ENCODE measurements at regions not wholly inside any gene's neighbourhood (a gene's known extent, or its start where the extent isn't known, plus 50 kb on each side); places are given as distances from the start of the nearest gene placed in this dataset.
"Not testable (repeated sequence)": the region's sequence is repeated elsewhere in the genome, so short reads cannot be mapped to it uniquely, and the experiment has no call there.

DNA sequence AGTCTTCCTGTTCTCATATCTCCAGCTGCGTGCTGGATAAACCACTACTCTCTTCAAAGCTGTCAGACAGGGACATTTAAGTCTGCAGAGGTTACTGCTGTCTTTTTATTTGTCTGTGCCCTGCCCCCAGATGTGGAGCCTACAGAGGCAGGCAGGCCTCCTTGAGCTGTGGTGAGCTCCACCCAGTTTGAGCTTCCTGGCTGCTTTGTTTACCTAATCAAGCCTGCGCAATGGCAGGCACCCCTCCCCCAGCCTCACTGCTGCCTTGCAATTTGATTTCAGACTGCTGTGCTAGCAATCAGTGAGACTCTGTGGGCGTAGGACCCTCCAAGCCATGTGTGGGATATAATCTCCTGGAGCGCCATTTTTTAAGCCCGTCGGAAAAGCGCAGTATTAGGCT lies 331.8 kb upstream of the PRR16 start:
- H3K4me3 Mint-ChIP-seq; H3K9me3 Mint-ChIP-seq; H3K36me3 Mint-ChIP-seq (ENCODE audit: low read depth); H3K27ac Mint-ChIP-seq; H3K27me3 Mint-ChIP-seq (ENCODE audit: low read depth); H3K4me1 Mint-ChIP-seq (ENCODE audit: low read depth): not testable (repeated sequence)

DNA sequence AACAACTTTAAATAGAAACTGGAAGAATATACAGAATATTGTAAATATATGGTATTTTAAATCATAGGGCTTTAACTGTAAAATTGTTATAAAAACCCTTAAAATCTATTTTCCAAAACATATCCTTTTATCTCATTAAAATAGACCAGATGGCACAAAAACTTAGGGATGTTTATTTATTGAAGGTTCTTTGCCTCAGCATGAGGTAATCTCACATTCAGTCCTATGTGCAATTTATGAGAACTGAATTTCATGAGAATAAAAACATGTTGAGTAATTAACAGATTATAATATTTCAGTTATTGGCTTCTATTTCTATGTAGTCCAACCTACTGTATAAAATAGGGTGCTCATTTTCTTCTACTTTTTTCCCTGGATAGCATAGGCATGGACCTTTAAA lies 329.2 kb upstream of the PRR16 start:
- Mint-ChIP-seq H3K4me3 (no peak overlapping the region), H3K27ac (no peak overlapping the region), H3K9me3 (peaks cover 9% of the 10 kb centered on the region), H3K27me3 (ENCODE audit: low read depth) (no peaks in the 10 kb centered on the region), H3K36me3 (ENCODE audit: low read depth) (peaks cover 2% of the 10 kb centered on the region), H3K4me1 (ENCODE audit: low read depth) (no peaks in the 10 kb centered on the region)

- Mint-ChIP-seq H3K9me3 (no peaks in the 10 kb centered on the region), H3K4me3 (no peak overlapping the region), H3K27me3 (ENCODE audit: low read depth) (no peaks in the 10 kb centered on the region), H3K36me3 (ENCODE audit: low read depth) (no peaks in the 10 kb centered on the region), H3K27ac (no peak overlapping the region), H3K4me1 (ENCODE audit: low read depth) (no peaks in the 10 kb centered on the region)
Measured at GRCh38 chr5:120137582-120137981, 326.5 kb upstream of the PRR16 start.

- Mint-ChIP-seq H3K4me1 (ENCODE audit: low read depth) (no peaks in the 10 kb centered on the region), H3K4me3 (no peak overlapping the region), H3K36me3 (ENCODE audit: low read depth) (no peaks in the 10 kb centered on the region), H3K9me3 (no peaks in the 10 kb centered on the region), H3K27me3 (ENCODE audit: low read depth) (no peaks in the 10 kb centered on the region), H3K27ac (no peak overlapping the region)
Measured at GRCh38 chr5:120139039-120139438, 325.1 kb upstream of the PRR16 start.

- Mint-ChIP-seq H3K9me3 (no peaks in the 10 kb centered on the region), H3K4me1 (ENCODE audit: low read depth) (no peaks in the 10 kb centered on the region), H3K36me3 (ENCODE audit: low read depth) (no peaks in the 10 kb centered on the region), H3K27me3 (ENCODE audit: low read depth) (no peaks in the 10 kb centered on the region), H3K27ac (no peak overlapping the region), H3K4me3 (no peak overlapping the region)
Measured at GRCh38 chr5:120140501-120140900, 323.6 kb upstream of the PRR16 start.

DNA sequence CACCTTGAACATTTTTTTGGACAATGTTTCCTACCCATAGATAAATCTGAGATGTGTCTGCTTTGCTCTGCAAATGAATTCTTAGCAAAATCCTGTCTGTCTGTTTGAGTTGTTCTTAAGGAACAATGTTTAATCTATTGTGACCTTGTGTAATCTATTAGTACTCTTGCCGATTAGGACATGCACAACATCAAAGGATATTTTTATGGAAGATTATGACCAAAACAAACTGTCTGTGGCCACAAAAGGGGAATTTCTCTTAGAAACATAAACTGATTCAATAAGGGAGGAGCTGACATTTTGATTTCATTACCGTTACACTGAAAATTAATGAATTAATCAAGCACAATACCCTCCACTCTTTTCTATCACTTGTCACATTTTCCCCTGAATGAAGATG lies 323.0 kb upstream of the PRR16 start:
- Mint-ChIP-seq H3K36me3 (ENCODE audit: low read depth) (no peaks in the 10 kb centered on the region), H3K27me3 (ENCODE audit: low read depth) (no peaks in the 10 kb centered on the region), H3K27ac (no peak overlapping the region), H3K9me3 (peaks cover 5% of the 10 kb centered on the region), H3K4me1 (ENCODE audit: low read depth) (no peaks in the 10 kb centered on the region), H3K4me3 (no peak overlapping the region)

DNA sequence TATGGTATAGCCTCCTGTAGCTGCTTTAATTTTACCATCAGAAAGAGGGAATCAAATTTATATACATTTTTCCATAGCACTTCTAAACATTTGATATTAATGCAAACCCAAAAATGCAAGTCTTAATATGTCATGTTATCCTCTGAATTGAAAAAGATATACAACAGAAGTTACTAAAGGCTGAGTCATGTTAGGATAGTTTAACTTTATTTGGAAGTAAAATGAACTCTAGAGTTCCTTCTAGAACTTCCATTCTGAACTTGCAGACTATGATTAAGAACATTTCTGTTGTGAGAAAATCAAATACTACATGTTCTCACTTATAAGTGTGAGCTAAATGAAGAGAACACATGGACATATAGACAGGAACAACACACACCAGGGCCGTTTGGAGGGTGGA lies 317.3 kb upstream of the PRR16 start:
- no peaks in the 10 kb centered on the region for H3K36me3 Mint-ChIP-seq (ENCODE audit: low read depth)
- no peak overlapping the region for H3K27ac Mint-ChIP-seq
- peaks cover 12% of the 10 kb centered on the region for H3K9me3 Mint-ChIP-seq
- H3K4me3 Mint-ChIP-seq: no peak overlapping the region
- no peaks in the 10 kb centered on the region for H3K27me3 Mint-ChIP-seq (ENCODE audit: low read depth)
- no peaks in the 10 kb centered on the region for H3K4me1 Mint-ChIP-seq (ENCODE audit: low read depth)

GRCh38 chr5:120147911-120148310 lies 316.2 kb upstream of the PRR16 start:
- peaks cover 12% of the 10 kb centered on the region for H3K9me3 Mint-ChIP-seq
- not testable (repeated sequence) for H3K27me3 Mint-ChIP-seq (ENCODE audit: low read depth); H3K36me3 Mint-ChIP-seq (ENCODE audit: low read depth)

DNA sequence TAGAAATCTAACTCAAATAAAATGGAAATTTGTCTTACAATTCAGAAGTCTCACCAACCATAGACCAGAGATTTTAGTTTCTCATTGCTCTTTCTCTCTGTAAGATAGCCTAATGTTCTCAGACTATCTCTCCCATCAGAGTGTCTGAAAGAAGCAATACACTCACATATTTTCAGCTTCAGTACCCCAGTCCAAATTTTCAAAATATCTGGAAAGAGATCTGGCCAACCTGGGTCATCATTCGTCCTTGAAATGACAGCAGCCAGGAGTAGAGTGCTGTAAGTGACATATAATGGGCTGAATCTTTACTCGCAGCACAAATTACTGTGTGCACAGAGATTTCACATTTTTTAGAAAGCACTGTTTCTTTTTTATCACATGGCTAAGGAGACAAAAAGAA lies 313.3 kb upstream of the PRR16 start:
- H3K4me1 Mint-ChIP-seq (ENCODE audit: low read depth): no peaks in the 10 kb centered on the region
- H3K27me3 Mint-ChIP-seq (ENCODE audit: low read depth): no peaks in the 10 kb centered on the region
- no peak overlapping the region for H3K4me3 Mint-ChIP-seq
- H3K9me3 Mint-ChIP-seq: peaks cover 11% of the 10 kb centered on the region
- H3K27ac Mint-ChIP-seq: no peak overlapping the region
- H3K36me3 Mint-ChIP-seq (ENCODE audit: low read depth): no peaks in the 10 kb centered on the region

More at GRCh38 chr5:120147911-120148310, 316.2 kb upstream of the PRR16 start:
- H3K4me1 Mint-ChIP-seq (ENCODE audit: low read depth); H3K27ac Mint-ChIP-seq; H3K4me3 Mint-ChIP-seq: not testable (repeated sequence)

DNA sequence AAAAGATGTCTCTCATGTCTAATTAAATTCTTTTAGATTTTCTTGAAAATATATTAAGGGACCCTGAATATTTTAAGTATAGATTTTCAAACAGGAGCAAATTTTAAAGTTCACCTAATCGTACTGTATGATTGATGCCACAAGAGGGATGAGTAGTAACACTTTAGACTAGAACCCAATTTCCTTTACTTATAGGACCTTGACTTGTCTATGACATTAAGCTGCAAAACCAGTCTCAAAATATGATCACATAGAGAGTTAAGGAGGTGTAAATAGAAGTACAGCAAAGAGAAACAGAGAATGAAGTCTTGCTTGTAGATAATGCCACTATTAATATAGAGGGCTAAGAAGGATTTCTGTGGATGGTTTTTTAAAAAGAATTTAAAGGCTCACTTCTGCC lies 312.9 kb upstream of the PRR16 start:
- Mint-ChIP-seq H3K4me3 (no peak overlapping the region), H3K9me3 (peaks cover 7% of the 10 kb centered on the region), H3K27ac (no peak overlapping the region), H3K4me1 (ENCODE audit: low read depth) (no peaks in the 10 kb centered on the region), H3K27me3 (ENCODE audit: low read depth) (no peaks in the 10 kb centered on the region), H3K36me3 (ENCODE audit: low read depth) (no peaks in the 10 kb centered on the region)

DNA sequence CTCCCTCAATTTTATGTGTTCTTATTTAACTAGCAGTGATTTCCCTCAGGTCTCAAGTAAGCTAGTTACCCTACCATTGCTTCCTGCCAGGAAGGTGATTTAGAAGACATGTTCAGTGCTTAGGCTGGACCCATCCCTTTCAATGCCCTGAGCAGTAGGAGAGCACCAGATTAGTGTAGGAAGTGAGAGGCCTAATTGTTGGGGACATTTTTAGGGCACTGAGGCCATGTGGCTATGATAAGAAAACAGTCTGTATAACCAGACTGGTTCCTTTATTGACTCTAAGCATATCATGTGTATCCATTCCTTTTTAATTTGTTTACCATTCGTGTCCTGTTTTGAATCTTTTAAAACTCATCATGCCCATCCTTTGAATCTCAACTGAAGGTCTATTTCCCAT lies 312.3 kb upstream of the PRR16 start:
- Mint-ChIP-seq H3K4me3 (no peak overlapping the region), H3K36me3 (ENCODE audit: low read depth) (no peaks in the 10 kb centered on the region), H3K27me3 (ENCODE audit: low read depth) (no peaks in the 10 kb centered on the region), H3K27ac (no peak overlapping the region), H3K9me3 (peaks cover 2% of the 10 kb centered on the region), H3K4me1 (ENCODE audit: low read depth) (no peaks in the 10 kb centered on the region)

DNA sequence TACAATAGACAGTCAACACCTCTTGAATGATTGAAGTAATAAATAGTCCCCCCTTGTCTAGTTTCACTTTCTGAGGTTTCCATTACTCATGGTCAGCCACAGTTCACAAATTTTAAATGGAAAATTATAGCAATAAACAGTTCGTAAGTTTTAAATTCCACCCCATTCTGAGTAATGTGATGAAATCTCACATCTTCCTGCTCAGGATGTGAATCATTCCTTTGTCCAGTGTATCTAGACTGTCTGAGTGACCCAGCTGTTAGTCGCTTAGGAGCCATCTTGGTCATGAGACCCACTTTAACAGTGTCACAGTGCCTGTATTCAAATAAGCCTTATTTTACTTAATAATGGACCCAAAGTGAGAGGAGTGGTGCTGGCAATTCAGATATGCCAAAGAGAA lies 311.6 kb upstream of the PRR16 start:
- Mint-ChIP-seq H3K4me3 (no peak overlapping the region), H3K36me3 (ENCODE audit: low read depth) (no peaks in the 10 kb centered on the region), H3K9me3 (no peaks in the 10 kb centered on the region), H3K27ac (no peak overlapping the region), H3K27me3 (ENCODE audit: low read depth) (no peaks in the 10 kb centered on the region), H3K4me1 (ENCODE audit: low read depth) (no peaks in the 10 kb centered on the region)

GRCh38 chr5:120152931-120153330 lies 311.2 kb upstream of the PRR16 start:
- no peak overlapping the region for H3K27ac Mint-ChIP-seq
- no peaks in the 10 kb centered on the region for H3K4me1 Mint-ChIP-seq (ENCODE audit: low read depth)
- no peaks in the 10 kb centered on the region for H3K9me3 Mint-ChIP-seq
- no peaks in the 10 kb centered on the region for H3K27me3 Mint-ChIP-seq (ENCODE audit: low read depth)
- no peak overlapping the region for H3K4me3 Mint-ChIP-seq
- H3K36me3 Mint-ChIP-seq (ENCODE audit: low read depth): no peaks in the 10 kb centered on the region

- H3K9me3 Mint-ChIP-seq: no peaks in the 10 kb centered on the region
- H3K27me3 Mint-ChIP-seq (ENCODE audit: low read depth): no peaks in the 10 kb centered on the region
- H3K4me1 Mint-ChIP-seq (ENCODE audit: low read depth): no peaks in the 10 kb centered on the region
- no peak overlapping the region for H3K27ac Mint-ChIP-seq
- H3K4me3 Mint-ChIP-seq: no peak overlapping the region
- H3K36me3 Mint-ChIP-seq (ENCODE audit: low read depth): no peaks in the 10 kb centered on the region
Measured at GRCh38 chr5:120153551-120153950, 310.5 kb upstream of the PRR16 start.

- no peaks in the 10 kb centered on the region for H3K27me3 Mint-ChIP-seq (ENCODE audit: low read depth)
- no peaks in the 10 kb centered on the region for H3K4me1 Mint-ChIP-seq (ENCODE audit: low read depth)
- H3K27ac Mint-ChIP-seq: no peak overlapping the region
- no peaks in the 10 kb centered on the region for H3K36me3 Mint-ChIP-seq (ENCODE audit: low read depth)
- no peaks in the 10 kb centered on the region for H3K9me3 Mint-ChIP-seq
- H3K4me3 Mint-ChIP-seq: no peak overlapping the region
Measured at GRCh38 chr5:120155873-120156272, 308.2 kb upstream of the PRR16 start.

GRCh38 chr5:120158211-120158610 lies 305.9 kb upstream of the PRR16 start:
- Mint-ChIP-seq H3K36me3 (ENCODE audit: low read depth) (no peaks in the 10 kb centered on the region), H3K27ac (no peak overlapping the region), H3K4me1 (ENCODE audit: low read depth) (no peaks in the 10 kb centered on the region)

More at GRCh38 chr5:120158211-120158610, 305.9 kb upstream of the PRR16 start:
- Mint-ChIP-seq H3K27me3 (ENCODE audit: low read depth) (no peaks in the 10 kb centered on the region), H3K9me3 (no peaks in the 10 kb centered on the region), H3K4me3 (no peak overlapping the region)

All from T-helper 1 cell treated with Interleukin-12 subunit alpha and Interleukin-12 subunit beta and Interleukin-4 antibody, amounts not matched to agents 30 μg/mL and 1 μg/mL, for 36 hours (primary cell).